Omental fat pad (tissue), 3 donors: ENCODE measurements at regions not wholly inside any gene's neighbourhood (a gene's known extent, or its start where the extent isn't known, plus 50 kb on each side); places are given as distances from the start of the nearest gene placed in this dataset.

Experiments
- ATAC-seq: fragments of 150-250 bp; one replicate; pipeline ENCODE4 v1.9.1; 2016; ENCODE audit warnings: mild to moderate bottlenecking, moderate library complexity; ENCODE audit not compliant: low FRiP score
- DNase-seq: peaks from one replicate; pipeline ENCODE4 v3.0.0-alpha.2; 2019; ENCODE audit warnings: low spot score
- CTCF ChIP-seq, 3 donors: fragments of 450-650 bp; IDR thresholded peaks; one replicate each; pipeline ENCODE4 v1.5.1; 2016 to 2017; ENCODE audit warnings: antibody characterized with exemption in 3 of 3, mild to moderate bottlenecking in 3 of 3, moderate library complexity in 2 of 3

GRCh38 chr2:15107137-15107536 lies 454.0 kb downstream of the NBAS start:
- no peak for TF ChIP-seq CTCF (IDR thresholded peaks at IDR 0.05)
- no peak for DNase-seq
- no peak for ATAC-seq

GRCh38 chr2:15111718-15112117 lies 449.4 kb downstream of the NBAS start:
- TF ChIP-seq CTCF (IDR thresholded peaks at IDR 0.05): no peak
- DNase-seq (no peak), ATAC-seq (no peak)

- TF ChIP-seq CTCF (IDR thresholded peaks at IDR 0.05): no peak
- ATAC-seq: no peak
- no peak for DNase-seq
Measured at GRCh38 chr2:15112216-15112615, 448.9 kb downstream of the NBAS start.

GRCh38 chr2:15115776-15116175 lies 445.4 kb downstream of the NBAS start:
- ATAC-seq: no peak
- no peak for TF ChIP-seq CTCF (IDR thresholded peaks at IDR 0.05)
- DNase-seq: no peak

- ATAC-seq (no peak), DNase-seq (no peak)
- no peak for TF ChIP-seq CTCF (IDR thresholded peaks at IDR 0.05)
Measured at GRCh38 chr2:15116830-15117229, 444.3 kb downstream of the NBAS start.
